Small intestine (tissue), 7 donors: ENCODE measurements at regions not wholly inside any gene's neighbourhood (a gene's known extent, or its start where the extent isn't known, plus 50 kb on each side); places are given as distances from the start of the nearest gene placed in this dataset.
A peak's percentile ranks its signal among the peaks of the same experiment; 100 is the strongest.
"Not testable (repeated sequence)": the region's sequence is repeated elsewhere in the genome, so short reads cannot be mapped to it uniquely, and the experiment has no call there.

Source experiments
- DNase-seq, 2 donors: peaks; one replicate each; pipeline versions ENCODE4 v3.0.0 to v3.0.0-alpha.2; 2013
- FAIRE-seq: peaks from 2 replicates; lab custom pipeline; 2012; peaks lifted over from hg19 to GRCh38; lab: Jason Lieb, UNC
- H3K27ac ChIP-seq, 3 donors: one replicate each; pipeline ENCODE4 v1.5.1; 2013; ENCODE audit warnings: low read length in 2 of 3, mild to moderate bottlenecking in 2 of 3, control low read depth in 1 of 3, inconsistent platforms in 1 of 3, low read depth in 1 of 3, moderate library complexity in 1 of 3
- H3K27me3 ChIP-seq, 3 donors: one replicate each; pipeline ENCODE4 v1.6.1; 2013; ENCODE audit warnings: low read length in 3 of 3, inconsistent platforms in 1 of 3; ENCODE audit not compliant: control insufficient read depth in 3 of 3, insufficient read depth in 3 of 3
- H3K36me3 ChIP-seq, 3 donors: one replicate each; pipeline ENCODE4 v1.6.1; 2013; ENCODE audit warnings: low read length in 3 of 3, inconsistent platforms in 1 of 3, low read depth in 1 of 3, mild to moderate bottlenecking in 1 of 3, moderate library complexity in 1 of 3; ENCODE audit not compliant: control insufficient read depth in 3 of 3, insufficient read depth in 2 of 3
- H3K4me1 ChIP-seq, 3 donors: one replicate each; pipeline ENCODE4 v1.6.1; 2013; ENCODE audit warnings: low read length in 2 of 3, inconsistent platforms in 1 of 3, low read depth in 1 of 3, mild to moderate bottlenecking in 1 of 3, moderate library complexity in 1 of 3; ENCODE audit not compliant: control insufficient read depth in 3 of 3, insufficient read depth in 2 of 3
- H3K4me3 ChIP-seq, 3 donors: one replicate each; pipeline ENCODE4 v1.5.1; 2013; ENCODE audit warnings: low read length in 3 of 3, control low read depth in 1 of 3, inconsistent platforms in 1 of 3, low read depth in 1 of 3, mild to moderate bottlenecking in 1 of 3, moderate library complexity in 1 of 3
- H3K9me3 ChIP-seq, 2 donors: one replicate each; pipeline ENCODE4 v1.6.1; 2013; ENCODE audit warnings: low read depth in 1 of 2, low read length in 1 of 2; ENCODE audit not compliant: control insufficient read depth in 2 of 2, insufficient read depth in 1 of 2
- WGBS, 3 donors: extraction: QIAGEN DNeasy Blood & Tissue Kit; methylation state at CpG; one replicate each; pipeline ENCODE4 v1.1.7; 2013; 5-methylcytosine and 5-hydroxymethylcytosine counted together
- donor health status: healthy with polysubstance abuse.
- donor health status: control.
- donor health status: control.
- donor health status: Bipolar disorder and iron deficiency.
- donor health status: healthy.

- H3K27me3 ChIP-seq, DNase-seq, FAIRE-seq, H3K4me3 ChIP-seq, H3K27ac ChIP-seq, H3K9me3 ChIP-seq, H3K4me1 ChIP-seq, H3K36me3 ChIP-seq: not testable (repeated sequence)
- 40 to 72% (median 65%) methylated on average over 4 of the region's 4 CpGs for WGBS, 3 donors
Observed at GRCh38 chr18:1785980-1786379, 785.3 kb downstream of the METTL4 start.

- no peak overlapping the region for H3K27ac ChIP-seq
- no peak for DNase-seq
- H3K9me3 ChIP-seq: no peaks in the 10 kb centered on the region
- H3K4me1 ChIP-seq: no peaks in the 10 kb centered on the region
- FAIRE-seq: no peak
- WGBS, 3 donors: 49 to 64% (median 54%) methylated on average over 3 of the region's 3 CpGs
- H3K27me3 ChIP-seq: no peaks in the 10 kb centered on the region
- no peak overlapping the region for H3K4me3 ChIP-seq
- no peaks in the 10 kb centered on the region for H3K36me3 ChIP-seq
Observed at GRCh38 chr18:1796636-1797035, 774.7 kb downstream of the METTL4 start.

- Histone ChIP-seq H3K9me3 (no peaks in the 10 kb centered on the region), H3K4me3 (no peak overlapping the region), H3K4me1 (no peaks in the 10 kb centered on the region), H3K27me3 (no peaks in the 10 kb centered on the region), H3K27ac (no peak overlapping the region), H3K36me3 (no peaks in the 10 kb centered on the region)
- no peak for FAIRE-seq
- no peak for DNase-seq
- WGBS, 3 donors: 25 to 39% (median 30%) methylated on average over 2 of the region's 2 CpGs
Observed at GRCh38 chr18:1797235-1797634, 774.1 kb downstream of the METTL4 start.

GRCh38 chr18:1805521-1805920 lies 765.8 kb downstream of the METTL4 start:
- FAIRE-seq (peak; percentile 19), DNase-seq (no peak)
- no peaks in the 10 kb centered on the region for H3K36me3 ChIP-seq
- H3K9me3 ChIP-seq: no peaks in the 10 kb centered on the region
- no peak overlapping the region for H3K27ac ChIP-seq
- no peak overlapping the region for H3K4me3 ChIP-seq
- no peaks in the 10 kb centered on the region for H3K27me3 ChIP-seq
- 72 to 76% (median 75%) methylated on average over 4 of the region's 4 CpGs for WGBS, 3 donors
- H3K4me1 ChIP-seq: no peaks in the 10 kb centered on the region

GRCh38 chr18:1806884-1807615 lies 764.3 kb downstream of the METTL4 start:
- no peaks in the 10 kb centered on the region for H3K27me3 ChIP-seq
- no peaks in the 10 kb centered on the region for H3K36me3 ChIP-seq
- DNase-seq (no peak), FAIRE-seq (no peak)
- H3K4me1 ChIP-seq: no peaks in the 10 kb centered on the region
- WGBS, 3 donors: 80 to 83% (median 81%) methylated on average over 7 of the region's 7 CpGs
- peaks cover 0 to 3% of the 10 kb centered on the region in 2 donors for H3K9me3 ChIP-seq
- H3K4me3 ChIP-seq: no peak overlapping the region
- H3K27ac ChIP-seq: no peak overlapping the region

GRCh38 chr18:1811282-1811681 lies 760.0 kb downstream of the METTL4 start:
- Histone ChIP-seq H3K4me1 (no peaks in the 10 kb centered on the region), H3K9me3 (peaks cover 0 to 3% of the 10 kb centered on the region in 2 donors), H3K27me3 (no peaks in the 10 kb centered on the region), H3K36me3 (no peaks in the 10 kb centered on the region), H3K4me3 (no peak overlapping the region), H3K27ac (no peak overlapping the region)
- 73 to 83% (median 77%) methylated on average over 5 of the region's 5 CpGs for WGBS, 3 donors
- DNase-seq: no peak
- FAIRE-seq: no peak

- H3K27ac ChIP-seq: no peak overlapping the region
- no peaks in the 10 kb centered on the region for H3K36me3 ChIP-seq
- 57 to 83% (median 68%) methylated on average over 2 of the region's 2 CpGs for WGBS, 3 donors
- DNase-seq: no peak
- no peaks in the 10 kb centered on the region for H3K9me3 ChIP-seq
- no peak overlapping the region for H3K4me3 ChIP-seq
- no peaks in the 10 kb centered on the region for H3K4me1 ChIP-seq
- H3K27me3 ChIP-seq: no peaks in the 10 kb centered on the region
- FAIRE-seq: no peak
Observed at GRCh38 chr18:1825296-1825695, 746.0 kb downstream of the METTL4 start.

- H3K36me3 ChIP-seq: no peaks in the 10 kb centered on the region
- H3K4me1 ChIP-seq: no peaks in the 10 kb centered on the region
- no peaks in the 10 kb centered on the region for H3K27me3 ChIP-seq
- 87 to 88% (median 88%) methylated on average over 5 of the region's 5 CpGs for WGBS, 3 donors
- DNase-seq: no peak
- H3K4me3 ChIP-seq: no peak overlapping the region
- H3K9me3 ChIP-seq: no peaks in the 10 kb centered on the region
- no peak overlapping the region for H3K27ac ChIP-seq
- FAIRE-seq: no peak
Observed at GRCh38 chr18:1840878-1841277, 730.4 kb downstream of the METTL4 start.

- Histone ChIP-seq H3K4me1 (no peaks in the 10 kb centered on the region), H3K9me3 (no peaks in the 10 kb centered on the region), H3K36me3 (no peaks in the 10 kb centered on the region), H3K27ac (no peak overlapping the region), H3K27me3 (no peaks in the 10 kb centered on the region), H3K4me3 (no peak overlapping the region)
- FAIRE-seq (no peak), DNase-seq (no peak)
- 61 to 86% (median 68%) methylated on average over 3 of the region's 3 CpGs for WGBS, 3 donors
Observed at GRCh38 chr18:1846640-1847039, 724.7 kb downstream of the METTL4 start.
